MV-4-11 (cell line): ENCODE measurements at regions not wholly inside any gene's neighbourhood (a gene's known extent, or its start where the extent isn't known, plus 50 kb on each side); places are given as distances from the start of the nearest gene placed in this dataset.
"Not testable (repeated sequence)": the region's sequence is repeated elsewhere in the genome, so short reads cannot be mapped to it uniquely, and the experiment has no call there.

Experiments
- DNase-seq: peaks from one replicate; lab custom pipeline; 2025; lab: John Stamatoyannopoulos, UW

GRCh38 chr5:179455320-179455719 lies 95.0 kb upstream of the RUFY1 start:
- DNase-seq, result peak; percentile 11

GRCh38 chr5:179454356-179454755 lies 96.0 kb upstream of the RUFY1 start:
- no peak for DNase-seq

- DNase-seq, result no peak
Observed at GRCh38 chr5:179453616-179454015, 96.7 kb upstream of the RUFY1 start.

GRCh38 chr5:179452356-179453230 lies 97.8 kb upstream of the RUFY1 start:
- DNase-seq, result no peak

DNA sequence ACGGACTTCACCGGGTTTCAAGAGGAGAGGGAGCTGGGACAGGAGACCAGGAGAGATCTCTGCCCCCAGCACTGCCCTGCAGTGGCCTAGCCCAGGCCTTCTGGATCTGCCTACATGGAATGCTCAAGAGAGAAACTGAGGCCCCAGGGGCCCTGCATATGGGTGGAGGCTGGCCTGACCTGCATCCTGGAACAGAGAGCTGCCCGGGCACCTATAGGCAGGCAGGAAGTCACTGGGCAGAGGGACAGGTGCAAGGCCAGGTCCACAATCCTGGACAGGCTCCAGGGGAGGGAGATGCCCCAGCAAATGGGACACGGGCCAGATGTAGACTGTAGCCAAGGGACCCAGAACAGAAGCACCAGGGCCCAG lies 98.5 kb upstream of the RUFY1 start:
- no peak for DNase-seq

GRCh38 chr5:179451114-179451827 lies 99.1 kb upstream of the RUFY1 start:
- no peak for DNase-seq

GRCh38 chr5:179449950-179450349 lies 100.4 kb upstream of the RUFY1 start:
- DNase-seq, result not testable (repeated sequence)

DNA sequence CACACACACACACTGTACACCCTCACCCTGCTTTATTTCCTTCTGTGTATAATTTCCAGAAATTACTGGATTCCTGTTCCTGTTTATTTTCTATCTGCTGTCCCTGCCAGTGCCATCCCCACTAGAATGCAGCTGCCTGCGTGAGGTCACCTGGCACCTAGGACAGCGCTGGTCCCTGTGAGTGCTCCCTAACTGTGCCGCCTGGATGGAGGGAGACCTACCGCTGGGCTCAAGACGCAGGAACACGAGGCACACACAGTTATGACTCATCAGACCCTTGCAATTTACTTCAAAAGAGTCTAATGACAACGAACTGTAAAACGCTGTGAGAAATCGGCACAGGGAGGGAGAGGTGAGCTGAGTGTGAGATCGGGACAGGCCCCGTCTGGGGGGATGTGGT lies 102.1 kb upstream of the RUFY1 start:
- not testable (repeated sequence) for DNase-seq

- DNase-seq, result not testable (repeated sequence)
Observed at GRCh38 chr5:179442289-179442688, 97.0 kb upstream of the ADAMTS2 start.

DNA sequence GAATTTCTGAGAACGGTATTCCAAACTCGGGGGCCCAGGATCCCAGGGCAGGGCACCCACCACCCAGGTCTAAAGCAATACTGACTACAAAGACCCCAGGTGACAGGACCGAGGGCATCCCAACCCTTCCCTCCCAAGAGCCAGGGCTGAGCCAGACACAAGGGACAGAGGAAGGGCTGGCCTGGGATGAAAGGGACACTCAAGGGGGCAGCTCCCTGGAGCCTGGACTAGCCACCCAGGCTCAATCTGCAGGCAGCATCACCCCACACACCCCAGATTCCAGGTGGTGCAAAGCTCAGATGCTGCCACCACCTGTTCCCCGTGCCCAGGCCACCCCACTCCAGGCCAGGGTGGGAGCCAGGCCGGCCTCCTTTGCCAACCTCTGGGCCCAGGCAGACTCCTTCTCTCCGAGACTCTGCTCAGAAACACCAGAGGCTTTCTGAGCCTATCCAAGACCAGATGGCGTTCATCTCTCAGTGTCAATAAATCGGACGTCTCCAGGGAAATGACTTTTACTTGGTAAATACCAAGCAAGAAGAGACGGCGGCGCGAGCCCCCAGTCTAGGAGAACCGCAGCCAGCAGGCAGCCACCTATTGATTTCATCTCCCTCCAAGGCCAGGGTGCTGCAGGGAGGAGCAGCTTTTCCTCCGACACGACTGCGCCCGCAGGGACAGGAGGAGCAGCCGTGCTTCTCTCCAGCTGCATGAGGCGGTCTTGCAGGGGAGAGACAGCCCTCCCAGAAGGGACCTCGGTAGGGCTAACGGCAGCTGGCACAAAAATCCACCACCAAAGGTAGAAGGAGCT lies 94.1 kb upstream of the ADAMTS2 start:
- no peak for DNase-seq

DNA sequence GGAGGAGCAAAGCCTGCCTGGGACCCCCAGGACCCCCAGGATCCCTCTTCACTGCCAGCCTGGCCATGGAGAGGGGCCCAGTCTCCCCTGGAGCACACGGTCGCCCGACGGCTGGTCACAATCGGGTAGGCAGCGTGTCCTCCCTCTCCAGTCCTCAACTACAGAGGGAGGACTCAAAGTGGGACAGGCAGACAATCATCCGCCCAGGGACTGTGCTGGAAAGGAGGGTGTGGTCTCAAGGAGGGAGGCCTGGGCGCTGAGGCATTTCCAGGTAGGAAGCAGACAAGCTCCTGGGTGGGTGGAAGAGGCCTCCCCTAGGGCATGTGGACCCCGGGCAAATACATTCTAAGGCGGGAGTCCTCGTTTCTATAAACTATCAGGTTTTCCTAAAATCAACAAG lies 93.2 kb upstream of the ADAMTS2 start:
- no peak for DNase-seq

- no peak for DNase-seq
Observed at GRCh38 chr5:179438011-179438441, 92.8 kb upstream of the ADAMTS2 start.

DNA sequence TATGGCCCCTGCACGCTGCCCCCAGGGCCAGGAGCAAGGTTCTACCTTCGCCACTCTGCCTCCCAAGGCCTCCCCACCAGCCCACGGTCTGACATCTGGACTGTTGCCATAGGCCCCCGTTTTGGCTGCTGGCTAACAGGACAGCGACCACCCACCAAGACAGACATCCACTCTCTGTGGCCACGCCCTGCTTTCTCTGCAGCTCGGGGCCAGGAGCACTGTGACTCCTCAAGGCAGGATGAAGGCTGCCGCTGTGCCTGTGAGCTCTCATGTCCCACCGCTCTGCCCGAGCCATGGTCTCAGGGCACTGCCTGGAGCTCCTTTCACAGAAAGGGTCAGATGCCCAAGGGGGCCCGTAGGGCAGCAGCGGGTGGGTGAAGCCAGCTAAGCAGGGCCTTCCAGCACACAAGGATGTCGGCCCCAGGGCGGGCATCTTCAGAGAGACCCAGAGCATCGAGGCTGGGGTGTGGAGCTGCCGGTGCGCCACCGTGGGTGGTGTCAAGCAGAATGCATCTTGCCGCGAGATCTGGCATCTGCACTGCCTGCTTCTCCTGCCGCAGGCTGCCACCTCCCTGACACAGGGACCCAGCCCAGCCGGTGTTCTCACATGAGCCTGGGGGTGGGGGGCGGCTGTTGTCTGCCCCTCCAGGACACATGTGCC lies 92.2 kb upstream of the ADAMTS2 start:
- no peak for DNase-seq

GRCh38 chr5:179436321-179437122 lies 91.3 kb upstream of the ADAMTS2 start:
- DNase-seq, result no peak

DNA sequence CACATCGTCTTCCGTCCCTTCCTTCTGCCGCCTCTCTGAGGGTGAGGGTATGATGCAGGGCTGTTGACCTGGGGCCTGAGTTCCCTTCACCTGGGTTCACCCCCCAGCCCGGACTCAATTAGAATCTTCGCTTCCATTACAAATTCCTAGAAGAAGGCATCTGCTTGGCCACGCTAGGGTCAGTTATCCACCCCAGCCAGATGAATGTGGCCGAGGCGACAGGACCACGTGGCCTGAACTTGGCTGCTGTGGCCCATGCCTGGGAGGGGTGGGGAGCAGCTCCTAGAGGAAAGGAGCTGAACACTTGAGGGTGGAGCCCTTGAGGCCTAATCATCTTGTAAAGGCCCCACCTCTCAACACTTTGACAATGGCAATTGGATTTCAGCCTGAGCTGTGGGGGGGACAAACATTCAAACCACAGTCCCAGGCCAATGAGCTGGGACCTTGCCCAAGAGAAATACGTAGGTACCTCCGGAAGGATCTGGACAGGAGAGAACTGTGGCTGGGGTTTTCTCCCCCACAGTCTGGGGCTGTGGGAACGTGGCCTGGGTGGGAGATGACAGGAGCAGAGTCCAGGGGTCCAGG lies 90.6 kb upstream of the ADAMTS2 start:
- no peak for DNase-seq

DNA sequence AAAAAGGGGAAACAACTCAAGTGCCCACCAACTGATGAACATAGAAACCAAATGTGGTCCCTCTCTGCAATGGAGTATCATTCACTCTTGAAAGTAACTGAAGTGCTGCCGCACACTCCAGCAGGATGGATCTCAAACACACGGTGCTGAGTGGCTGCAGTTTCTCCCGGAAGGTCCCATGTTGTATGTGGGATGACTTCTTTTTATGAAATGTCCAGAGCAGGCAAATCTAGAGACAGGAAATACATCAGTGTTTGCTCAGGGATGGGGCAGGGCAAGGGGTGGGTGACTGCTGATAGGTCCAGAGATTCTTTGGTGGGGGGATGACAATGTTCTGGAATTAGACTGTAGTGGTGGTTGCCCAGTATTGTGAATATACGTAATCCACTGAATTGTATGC lies 89.9 kb upstream of the ADAMTS2 start:
- no peak for DNase-seq

- no peak for DNase-seq
Observed at GRCh38 chr5:179432547-179432946, 87.3 kb upstream of the ADAMTS2 start.

- peak; percentile 28 for DNase-seq
Observed at GRCh38 chr5:179431221-179431824, 86.1 kb upstream of the ADAMTS2 start.

DNA sequence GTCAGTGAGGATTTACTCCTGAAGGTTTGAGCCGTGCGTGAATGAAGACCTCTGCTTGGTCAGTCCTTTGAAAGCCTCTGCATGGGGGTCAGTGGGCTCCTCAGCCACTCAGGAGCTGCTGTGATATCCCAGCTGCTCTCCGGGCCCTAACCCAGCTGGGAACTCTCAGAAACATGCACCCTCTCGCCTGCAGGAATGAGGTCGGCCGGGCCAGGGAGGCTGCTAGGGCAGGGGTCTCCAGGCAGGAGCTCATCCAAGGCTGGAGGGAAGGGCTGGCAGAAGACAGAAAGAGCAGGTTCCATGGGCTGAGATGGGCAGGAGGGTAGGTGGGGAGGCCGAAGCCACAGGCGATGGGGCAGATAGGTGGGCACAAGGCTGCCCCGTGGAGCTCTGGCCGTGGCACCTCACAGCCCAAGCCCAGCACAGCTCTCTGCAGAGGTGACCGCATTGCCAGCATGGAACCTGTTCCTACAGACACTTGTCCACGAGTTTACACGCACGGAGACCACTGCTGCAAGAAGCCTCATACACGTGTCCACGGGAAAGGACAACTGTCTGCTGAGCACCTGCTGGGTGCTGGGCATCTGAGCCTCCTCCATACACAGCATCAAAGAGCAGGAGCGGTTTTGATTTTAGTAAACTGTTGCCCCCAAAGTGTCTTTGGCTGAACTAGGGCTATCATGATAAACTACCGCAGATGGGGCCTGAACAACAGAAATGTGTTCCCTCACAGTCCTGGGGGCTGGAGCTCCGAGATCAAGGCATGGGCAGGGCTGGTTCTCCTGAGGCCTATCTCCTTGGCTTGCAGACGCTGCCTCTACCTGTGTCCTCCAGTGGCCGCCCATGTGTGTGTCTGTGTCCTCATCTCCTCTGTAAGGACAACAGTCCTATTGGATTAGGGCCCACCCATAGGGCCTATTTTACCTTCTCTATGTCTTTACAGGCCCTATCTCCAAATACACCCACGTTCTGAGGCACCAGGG lies 85.2 kb upstream of the ADAMTS2 start:
- no peak for DNase-seq
